GM19240 (cell line): ENCODE measurements at regions not wholly inside any gene's neighbourhood (a gene's known extent, or its start where the extent isn't known, plus 50 kb on each side); places are given as distances from the start of the nearest gene placed in this dataset.

Experiments used
- DNase-seq: peaks from one replicate; pipeline ENCODE4 v3.0.0; 2011; ENCODE audit warnings: low spot score; ENCODE audit not compliant: insufficient read length

DNA sequence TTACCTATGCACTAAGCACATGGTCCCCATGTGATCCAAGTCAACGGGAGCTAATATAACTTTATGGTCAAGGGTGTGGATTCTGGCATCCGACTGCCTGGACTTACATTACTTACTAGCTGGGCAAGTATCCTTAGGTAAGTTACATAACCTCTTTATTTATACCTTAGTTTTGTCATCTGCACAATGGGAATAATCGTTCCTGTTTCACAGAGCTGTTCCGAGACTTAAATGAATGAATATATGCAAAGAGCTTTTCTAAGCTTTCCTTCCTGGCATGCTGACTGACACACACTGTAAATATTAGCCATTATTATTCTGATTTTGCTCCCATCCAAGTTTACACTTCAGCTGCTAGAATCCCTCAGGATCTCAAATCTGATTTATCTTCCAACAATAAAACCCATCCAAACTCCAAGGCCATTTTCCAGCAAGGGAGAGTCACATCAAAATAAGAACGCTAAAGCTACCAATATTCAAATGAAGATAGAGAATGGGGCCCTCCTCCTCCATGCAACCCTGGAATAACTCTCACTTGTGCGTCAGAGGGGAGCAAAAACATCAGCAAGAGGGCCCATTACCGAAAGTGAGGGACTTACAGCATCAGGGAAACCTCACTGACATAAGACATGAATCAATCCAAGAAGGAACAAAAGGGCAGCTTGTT, 115.6 kb upstream of the KAZN start:
- no peak for DNase-seq

DNA sequence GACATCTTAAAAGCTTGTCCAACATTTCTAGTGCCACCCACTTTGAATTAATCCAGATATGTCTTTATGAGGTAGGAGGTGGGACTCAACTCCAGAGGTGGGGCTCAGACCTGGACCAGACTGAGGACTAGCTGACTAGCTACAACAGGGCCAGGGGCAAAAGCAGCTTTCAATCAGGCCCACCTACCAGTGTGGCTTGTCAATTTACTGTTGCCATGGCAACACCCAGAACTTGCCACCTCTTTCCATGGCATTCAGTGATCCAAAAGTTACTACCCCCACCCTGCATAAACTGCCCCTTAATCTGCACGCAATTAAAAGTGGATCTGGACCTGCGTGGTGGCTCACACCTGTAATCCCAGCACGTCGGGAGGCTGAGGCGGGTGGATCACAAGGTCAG, 113.2 kb upstream of the KAZN start:
- no peak for DNase-seq

DNA sequence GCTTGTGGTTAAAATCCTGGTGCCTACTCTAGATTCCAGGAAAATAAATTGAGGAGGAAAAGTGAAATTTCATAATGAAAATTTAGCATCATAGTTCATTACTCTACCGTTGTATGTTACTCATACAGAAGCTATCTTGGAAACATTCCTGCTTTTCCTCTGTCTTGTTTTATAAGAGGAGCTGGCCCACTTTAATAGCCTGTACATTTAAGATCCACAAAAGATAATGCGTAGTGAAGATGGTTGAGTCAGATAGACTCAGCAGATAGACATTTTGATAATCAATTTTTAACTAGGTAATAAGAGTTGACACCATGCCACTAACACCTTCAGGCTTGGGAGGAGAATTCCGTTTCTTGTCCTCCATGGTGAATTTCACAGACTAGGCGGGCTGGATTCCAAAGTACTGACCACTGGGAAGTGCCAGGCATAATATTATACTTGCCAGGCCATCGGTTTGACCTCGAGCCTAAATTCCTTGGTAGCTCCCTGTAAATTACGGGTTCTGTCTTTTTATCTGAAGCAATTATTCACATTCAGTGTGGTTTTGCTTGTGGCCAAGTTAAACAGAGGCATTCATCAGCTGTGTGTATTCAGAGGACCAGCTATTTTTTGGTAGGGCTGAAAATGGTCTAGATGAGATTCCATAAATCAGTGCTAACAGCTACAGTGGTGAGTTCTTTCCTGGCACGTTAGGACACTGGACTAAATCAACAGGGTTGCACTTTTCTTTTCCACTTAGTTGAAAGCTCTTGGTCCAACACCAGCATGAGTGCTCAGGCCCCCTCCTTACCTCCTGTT, 111.9 kb upstream of the KAZN start:
- no peak for DNase-seq

DNA sequence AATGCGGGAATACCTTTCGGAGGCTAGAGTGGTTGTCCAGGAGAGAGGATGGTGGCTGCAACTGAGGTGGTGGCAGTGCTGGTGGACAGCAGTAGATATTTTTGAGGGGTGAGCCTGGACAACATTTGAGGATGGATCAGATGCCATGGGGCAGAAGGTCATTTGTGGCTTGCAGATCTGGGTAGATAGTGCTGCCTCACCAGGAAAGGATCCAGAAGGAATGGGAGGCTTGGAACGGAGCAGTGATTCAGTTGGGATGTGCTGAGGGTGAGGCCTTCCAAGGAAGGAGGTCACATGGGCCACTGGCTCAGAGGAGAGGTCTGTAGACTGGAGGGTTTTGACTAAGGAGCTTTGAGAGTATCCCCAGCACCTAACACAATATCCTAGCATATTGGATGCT, 110.8 kb upstream of the KAZN start:
- no peak for DNase-seq

DNA sequence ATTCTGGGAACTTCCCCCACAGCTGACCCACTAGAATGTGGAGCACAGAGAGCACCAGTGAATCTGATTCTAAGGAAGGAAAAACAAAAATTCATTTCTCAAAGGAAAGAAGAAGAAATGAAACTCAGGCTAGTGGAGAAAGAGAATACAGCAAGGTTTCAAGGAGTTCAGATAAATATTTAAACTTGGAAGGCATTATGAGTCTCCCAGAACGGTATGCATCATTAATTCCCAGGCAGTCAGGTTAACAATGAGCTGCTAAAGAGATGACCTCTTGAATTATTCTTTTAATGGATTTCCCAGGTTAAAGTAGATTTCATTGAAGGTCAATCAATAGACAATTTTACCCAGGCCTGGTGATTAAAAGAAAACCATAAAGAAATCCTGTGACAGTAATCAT, 103.6 kb upstream of the KAZN start:
- DNase-seq: no peak

DNA sequence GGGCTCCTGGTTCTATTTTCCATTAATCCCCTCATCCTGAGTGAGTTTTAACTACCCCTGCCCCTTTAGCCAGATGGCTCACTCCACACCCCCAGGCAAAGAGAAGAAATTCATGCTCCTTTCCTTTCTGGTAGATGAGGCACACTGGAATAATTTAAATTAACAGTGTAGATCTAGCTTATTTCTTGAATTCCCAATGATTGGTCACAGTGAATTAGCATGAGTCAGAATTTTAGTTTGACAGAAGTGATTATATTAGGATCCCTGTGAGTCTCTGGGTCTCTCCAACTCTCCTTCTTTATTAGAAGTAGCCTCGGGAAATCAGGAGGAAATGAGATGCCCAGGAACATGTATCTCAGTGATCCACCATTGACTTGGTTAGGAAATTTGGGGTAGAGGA, 103.1 kb upstream of the KAZN start:
- DNase-seq: no peak

DNA sequence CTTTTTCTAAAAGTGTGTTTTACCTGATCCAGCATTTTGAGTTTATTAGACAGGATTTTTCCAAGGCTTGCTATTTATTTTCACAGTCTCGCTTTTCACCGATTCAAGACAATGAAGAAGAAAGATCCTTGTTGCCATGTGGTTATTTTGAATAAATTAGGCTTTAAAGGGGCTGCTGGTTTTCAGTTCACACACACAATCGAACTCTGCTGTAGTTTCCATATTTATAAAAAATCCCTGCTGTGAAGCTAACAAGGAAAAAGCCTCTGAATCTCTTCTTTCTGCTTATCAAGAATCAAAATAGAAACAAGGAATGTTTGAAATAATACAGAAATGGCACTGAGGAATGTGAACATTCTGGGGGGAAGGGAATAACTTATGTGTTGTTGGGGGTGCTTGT, 102.5 kb upstream of the KAZN start:
- no peak for DNase-seq

DNA sequence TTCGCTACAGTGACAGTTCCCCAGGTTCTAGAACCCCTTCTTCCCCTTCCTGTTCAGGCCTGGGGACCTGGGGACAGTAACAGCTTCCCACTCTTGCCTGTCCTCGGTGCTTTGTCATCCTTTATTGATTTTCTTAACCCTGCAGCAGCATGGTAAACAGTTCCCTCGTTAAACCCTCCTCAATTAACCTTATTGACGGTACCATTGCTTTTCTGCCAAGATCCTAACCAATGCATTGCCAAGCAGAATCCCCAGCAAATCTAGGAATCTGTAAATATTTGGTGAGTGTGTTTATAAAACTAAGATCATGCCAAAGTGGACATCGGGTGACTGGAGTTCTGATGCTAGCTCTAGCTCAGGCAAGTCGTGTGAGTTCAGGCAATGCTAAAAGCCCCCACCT, 99.6 kb upstream of the KAZN start:
- DNase-seq: no peak

DNA sequence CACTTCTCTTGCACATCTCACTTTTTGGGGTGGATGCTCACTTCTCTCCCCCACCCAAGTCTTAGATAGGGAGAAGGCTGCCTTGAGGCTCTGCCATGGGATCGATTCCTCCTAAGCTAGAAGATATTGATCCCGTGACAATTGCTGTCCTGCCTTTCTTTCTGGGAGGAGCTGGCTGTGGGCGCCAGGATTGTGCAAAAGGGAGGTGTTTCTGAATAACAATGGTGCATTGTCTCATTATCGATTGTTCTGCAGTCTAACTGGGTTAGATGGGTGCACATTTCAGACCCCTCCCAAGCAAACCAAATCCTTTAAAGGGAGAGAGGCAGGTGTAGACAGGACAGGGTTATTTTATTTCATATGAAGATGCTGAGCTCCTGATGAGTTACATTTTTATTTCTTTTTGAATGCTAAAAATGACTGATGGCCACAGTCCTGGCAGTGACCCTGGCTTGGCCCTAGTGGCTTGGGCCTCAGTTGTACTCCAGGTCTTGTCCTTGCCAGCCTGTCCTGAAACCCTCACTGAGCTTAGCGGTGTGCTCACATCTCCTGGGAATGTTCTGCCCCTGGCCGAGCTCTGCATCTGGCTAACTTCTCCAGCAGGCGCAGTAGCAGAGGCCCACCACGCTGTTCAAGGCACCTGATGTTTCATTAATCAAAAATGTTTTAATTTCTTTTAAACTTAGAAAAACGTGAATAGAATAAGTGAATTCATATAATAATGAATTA, 99.0 kb upstream of the KAZN start:
- DNase-seq: no peak

DNA sequence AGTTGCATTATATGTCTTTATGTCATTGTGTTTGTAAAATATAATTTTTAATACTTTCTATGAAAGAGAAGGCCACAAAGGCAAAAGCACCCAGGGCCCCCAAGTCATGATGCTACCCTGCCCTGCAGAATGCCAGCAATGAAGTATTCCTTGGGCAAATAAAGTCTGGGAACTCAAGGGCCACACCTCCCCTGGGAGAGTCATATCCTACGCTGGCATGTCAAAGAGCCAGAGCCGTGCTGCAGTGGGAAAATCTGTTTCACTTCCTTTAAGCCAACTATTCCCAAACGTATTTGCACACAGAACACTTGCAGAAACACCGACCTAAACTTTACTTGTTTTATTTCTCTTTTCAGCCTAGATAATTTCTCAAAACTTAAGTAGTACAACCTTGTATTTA, 98.4 kb upstream of the KAZN start:
- DNase-seq: no peak

DNA sequence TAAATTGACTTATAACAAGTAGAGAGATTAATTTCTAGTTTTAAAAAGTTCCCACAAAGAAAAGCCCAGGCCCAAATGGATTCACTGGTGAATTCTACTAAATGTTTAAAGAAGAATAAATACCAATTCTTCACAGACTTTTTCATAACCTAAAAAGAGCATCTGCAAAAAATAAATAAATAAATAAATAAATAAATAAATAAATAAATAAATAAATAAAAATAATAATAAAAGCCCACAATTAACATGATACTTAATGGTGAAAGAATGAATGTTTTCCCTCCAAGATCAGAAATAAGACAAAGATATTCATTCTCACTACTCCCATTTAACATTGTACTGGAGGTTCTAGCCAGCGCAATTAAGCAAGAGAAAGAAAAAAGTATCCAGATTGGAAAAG, 97.6 kb upstream of the KAZN start:
- DNase-seq: no peak

DNA sequence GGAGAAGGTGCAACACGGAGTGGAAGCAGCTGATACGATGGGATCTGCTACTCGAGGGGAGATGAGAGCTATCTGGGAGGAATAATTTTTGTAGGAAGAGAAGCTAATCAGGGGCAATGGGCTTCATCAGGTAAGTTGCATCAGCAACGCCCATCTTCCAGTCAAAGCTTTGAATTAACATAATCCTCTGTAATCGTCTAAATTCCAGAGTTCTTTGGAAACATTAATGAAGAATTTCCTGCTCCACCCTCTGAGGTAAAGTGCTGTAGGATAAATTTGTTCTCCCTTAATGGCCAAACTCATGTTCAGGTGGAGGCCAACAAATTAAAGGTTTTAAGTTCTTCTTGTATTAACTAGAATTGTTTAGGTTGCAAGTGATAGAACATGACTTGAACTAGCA, 94.0 kb upstream of the KAZN start:
- no peak for DNase-seq

DNA sequence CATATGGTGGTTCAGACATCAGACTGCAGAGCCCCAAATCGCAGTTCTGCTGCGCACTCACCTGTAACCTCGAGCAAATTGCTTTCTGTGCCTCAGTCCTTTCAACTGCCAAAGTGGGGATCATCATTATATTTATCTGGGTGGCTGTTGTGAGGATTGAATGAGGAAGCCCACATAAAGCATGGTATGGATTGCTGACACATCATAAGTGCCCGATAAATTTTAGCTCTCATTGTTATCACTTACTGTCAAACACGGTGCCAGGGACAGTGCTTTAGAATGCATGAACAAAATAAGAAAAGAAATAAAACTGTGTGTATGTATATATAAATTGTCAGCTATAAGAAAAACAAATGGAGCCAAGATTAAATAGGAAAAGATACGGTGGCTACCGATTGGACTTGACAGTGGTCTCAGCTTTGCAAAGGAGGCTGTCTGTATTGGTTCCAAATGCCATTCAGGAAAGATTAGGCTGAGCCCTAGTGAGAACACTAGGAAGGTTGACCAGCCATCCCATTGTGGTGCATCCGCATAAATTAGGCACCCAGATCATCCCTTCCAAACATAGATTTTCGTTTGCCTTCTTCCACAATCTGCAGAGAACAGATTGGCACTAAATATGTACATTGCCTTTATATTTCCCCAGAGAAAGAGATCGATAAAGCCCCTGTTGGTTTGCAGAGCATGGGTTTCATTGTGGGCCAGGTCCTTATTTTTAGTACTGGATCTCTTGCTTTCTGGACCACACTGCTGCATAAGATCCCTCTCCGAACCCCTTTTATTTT, 91.8 kb upstream of the KAZN start:
- no peak for DNase-seq

DNA sequence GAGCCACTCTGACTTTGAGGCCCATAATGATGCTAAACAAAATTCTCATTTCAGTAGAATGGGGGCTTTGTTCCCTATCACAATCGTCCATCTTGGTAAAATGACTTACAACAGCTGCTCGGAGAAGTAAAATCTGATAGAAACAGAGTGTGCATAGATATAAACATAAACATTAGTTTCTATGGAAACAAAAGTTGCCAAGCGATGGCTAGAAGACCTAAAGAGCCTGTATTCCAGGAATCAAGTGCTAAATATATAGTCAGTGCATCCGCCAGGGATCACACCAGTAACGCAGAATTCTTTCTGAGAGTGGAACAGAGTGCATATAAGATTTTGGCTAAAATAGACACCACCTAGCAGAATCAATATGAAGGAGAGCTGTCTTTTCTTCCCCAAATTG, 91.2 kb upstream of the KAZN start:
- DNase-seq: no peak

DNA sequence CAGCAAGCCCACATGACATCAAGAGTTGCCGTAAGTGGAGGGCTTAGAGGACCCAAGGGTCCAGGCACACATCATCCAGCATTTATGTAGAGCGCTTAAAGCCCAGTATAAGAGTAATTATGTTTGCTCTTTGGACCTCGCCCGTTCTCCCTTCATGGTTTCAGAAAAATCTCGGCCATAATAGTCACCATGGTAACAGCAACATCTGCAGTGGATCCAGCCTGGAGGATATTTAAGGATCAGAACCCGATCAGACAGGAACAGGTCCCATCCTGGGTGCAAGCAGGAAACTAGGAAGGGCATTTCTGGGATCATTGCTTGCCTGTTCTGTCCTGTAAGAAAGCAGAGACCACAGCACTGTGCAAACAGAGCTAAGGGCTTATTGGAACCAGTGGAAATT, 89.9 kb upstream of the KAZN start:
- no peak for DNase-seq

DNA sequence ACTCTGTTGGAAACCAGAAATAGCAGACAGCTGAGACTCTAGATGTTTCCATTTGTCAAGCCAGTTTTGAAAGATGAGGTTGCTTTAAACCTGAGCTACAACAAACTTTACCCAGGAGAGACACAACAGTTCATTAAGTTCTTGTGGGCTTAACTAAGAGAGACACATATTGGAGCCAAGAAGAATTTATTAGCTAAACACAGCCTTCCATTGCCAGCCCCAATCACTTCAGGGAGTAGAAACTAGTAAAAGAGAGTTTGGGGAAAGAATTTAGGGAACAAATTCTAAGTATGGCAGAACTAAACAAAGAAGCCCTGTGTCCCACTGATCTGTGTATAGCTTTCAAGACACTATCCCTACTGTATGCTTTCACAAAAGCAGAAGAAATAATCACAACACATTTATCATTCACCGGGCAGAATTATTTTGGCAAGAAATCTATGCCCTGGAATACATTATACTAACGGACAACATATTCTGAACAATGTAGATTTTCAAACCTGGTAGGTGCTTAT, 87.3 kb upstream of the KAZN start:
- DNase-seq: no peak

DNA sequence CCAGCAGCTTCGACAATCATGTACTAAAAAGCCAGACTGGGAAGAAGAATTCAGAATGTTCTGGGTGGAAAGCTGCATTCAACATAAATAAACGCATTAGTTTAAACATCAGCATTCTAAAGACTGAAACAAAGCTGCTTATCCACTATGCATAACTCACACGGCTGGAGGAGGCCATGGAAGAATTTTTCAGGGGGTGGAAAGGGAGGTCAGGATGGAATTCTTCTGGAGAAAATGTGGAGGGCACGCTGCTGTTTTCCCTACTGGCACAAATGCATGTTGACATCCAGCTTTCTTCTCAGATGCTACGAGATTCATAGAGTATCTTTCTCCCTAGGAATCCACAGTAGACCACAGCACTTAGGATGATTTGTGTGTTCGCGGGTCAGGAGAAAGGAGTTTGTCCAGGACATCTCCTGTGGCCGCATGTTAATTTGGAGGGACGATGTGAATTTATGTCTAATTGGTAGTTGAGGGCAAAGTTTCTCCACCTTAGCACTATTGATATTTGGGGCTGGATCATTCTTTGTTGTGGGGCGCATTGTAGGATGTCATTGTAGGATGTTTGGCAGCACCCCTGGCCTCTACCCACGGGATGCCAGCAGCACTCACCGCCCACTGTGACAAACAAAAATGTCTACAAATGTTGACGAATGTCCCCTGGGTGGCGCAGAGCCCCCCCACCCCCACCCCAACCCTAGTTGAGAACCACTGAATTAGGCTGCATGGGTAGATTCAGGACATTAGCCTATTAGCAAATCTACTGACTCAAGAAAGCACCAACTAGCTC, 86.5 kb upstream of the KAZN start:
- no peak for DNase-seq

DNA sequence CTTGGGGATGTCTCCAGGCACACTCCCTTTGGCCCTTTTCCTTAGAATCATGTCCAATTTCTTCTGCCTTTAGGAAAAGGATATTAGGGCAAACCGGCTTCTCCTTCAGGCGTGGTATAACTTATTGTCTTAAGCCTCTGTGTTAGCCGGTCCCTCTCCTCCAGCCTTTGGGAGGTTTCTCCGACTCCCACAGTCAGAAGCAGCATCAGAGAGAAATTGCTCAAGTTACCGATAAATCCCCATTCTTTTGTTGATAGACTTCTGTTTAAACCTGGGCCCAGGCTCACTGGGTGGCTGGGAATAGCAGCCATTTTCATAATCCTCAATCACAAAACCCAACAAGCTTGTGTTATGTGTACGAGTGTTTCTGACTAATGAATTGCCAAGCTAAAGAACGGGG, 85.4 kb upstream of the KAZN start:
- no peak for DNase-seq

DNA sequence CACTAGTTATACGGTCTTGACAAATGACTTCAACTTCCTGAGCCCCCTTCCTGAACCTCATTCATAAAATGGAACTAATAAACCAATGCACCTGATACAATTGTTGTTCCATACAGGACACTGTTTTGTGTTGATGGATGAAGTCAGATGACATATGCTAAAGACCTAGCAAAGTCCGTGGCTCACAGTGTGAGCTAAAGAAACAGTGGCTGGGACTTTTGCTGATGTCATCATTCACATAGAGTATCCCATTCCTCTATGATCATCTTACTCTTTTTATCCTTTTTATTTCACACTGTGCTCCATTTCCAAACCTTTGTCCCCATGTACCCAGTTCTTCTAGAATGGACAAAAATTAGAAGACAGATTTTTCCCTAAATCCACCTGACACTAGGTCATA, 83.7 kb upstream of the KAZN start:
- no peak for DNase-seq

DNA sequence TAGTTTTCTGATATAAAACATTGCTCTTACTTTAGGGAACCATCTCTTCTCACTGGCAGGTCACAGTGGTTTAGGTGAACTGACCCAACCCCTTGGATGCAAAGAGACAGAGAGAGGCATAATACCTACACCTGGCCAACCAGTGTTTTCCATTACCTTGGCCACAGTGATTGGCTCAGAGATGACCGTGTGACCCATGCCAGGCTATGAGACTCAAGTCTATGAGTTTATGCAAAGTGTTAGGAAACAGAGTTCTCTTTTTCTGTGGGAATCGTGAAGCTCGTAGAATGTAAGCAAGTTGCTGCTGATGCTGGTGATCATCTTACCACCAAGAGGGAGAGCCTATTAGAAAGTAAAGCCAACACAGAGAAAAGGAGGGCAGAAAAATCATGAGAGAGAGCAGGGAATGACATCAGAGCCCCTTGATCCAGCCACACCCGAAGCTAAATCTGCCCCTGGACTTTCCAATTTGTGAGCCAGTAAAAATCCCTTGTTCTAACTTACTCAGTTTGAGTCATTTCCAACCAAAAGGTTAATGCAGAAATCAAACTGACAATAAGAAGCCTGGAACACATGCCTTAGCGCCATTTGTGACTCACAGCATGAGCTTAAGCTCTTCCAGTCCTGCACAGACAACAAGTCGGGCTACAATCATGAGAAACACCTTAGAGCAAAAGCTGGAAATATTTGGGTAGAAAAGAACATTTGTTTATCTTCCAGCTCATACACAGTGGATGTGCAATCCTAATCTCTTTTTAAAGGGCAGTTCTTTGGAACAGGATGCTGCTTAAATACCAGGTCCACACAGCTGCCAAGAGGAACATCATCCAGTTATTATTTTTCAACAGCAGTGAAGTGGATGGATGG, 81.3 kb upstream of the KAZN start:
- DNase-seq: no peak
